ENCODE measurements at regions not wholly inside any gene's neighbourhood (a gene's known extent, or its start where the extent isn't known, plus 50 kb on each side); places are given as distances from the start of the nearest gene placed in this dataset.

DNA sequence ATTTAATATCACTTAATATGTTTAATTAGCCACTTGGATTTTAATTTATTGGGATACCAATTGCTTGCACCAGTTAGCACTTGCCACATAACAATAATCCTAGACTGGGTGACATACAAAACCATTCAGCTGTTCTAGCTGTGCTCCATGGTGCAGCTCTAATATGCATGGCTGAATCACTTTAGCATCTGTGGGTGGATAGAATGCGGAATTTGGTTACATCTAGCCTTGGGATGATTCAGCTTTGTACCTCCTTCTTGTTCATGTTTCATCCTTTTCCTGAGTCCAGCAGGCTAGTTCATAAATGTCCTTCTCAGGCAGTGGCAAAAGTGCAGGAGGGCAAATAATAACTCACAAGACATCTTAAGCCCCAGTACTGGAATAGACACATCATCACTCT, 1263.0 kb downstream of the LRFN5 start:
- DNase-seq: no peak

GRCh38 chr14:42862114-42862513, 1255.4 kb downstream of the LRFN5 start:
- DNase-seq: no peak

- no peak for DNase-seq
Measured at GRCh38 chr14:42860371-42860770, 1253.7 kb downstream of the LRFN5 start.

DNA sequence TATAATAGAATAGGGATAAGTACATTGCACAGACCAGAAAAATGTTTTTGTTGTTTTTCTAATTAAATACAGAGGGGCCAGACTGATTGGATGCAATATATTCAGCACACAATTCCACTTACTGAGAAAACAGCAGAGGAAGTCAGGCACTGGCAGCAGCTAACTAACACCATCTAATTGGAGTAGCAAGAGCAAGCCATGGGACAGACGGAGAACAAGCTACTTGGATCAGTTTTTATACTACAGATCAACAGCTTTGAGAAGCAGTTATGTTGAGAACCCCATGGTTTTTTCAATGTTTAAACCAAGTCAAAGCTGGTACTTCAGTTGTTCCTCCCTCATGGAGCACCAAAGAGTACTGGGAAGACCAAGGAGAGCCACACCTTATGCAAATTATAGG, 1249.4 kb downstream of the LRFN5 start:
- DNase-seq: no peak

GRCh38 chr14:42855085-42855484, 1248.4 kb downstream of the LRFN5 start:
- no peak for DNase-seq

DNA sequence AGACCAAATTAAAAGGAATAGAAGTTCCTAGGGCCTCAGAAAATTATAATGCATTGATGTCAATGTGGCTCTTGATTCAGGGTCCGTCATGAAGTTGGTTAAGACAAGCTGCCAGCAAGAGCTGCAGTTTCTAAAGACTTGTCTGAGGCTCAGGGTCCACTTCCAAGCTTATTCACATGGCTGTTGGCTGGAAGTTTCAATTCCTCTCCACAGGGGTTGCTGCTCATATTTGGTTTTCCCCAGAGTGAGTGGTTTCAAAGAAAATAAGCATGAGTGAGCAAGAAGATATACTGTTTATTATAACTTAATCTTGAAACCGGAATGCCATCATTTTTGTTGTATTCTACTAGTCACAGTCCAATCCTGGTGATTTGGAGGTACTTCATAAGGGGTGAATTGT, 1247.4 kb downstream of the LRFN5 start:
- DNase-seq: no peak

DNA sequence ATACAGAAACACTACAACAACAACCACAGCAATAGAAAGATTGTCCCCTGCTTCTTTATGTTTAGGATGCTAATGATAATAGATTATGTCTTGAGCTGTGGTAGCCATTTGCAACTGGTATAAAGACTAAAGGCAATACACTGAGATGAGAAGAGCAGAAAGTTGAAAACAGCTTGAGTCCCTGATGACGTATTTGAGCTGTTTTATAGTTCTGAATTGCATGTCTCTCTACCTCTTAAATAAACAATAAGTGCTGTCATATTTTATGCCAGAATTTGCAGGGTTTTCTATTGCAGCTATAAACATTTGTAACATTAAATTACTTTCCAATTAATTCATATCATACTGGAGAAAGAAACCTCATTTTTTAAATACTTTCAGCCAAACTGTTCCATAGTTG, 1242.0 kb downstream of the LRFN5 start:
- DNase-seq: no peak

GRCh38 chr14:42814817-42815216, 1208.1 kb downstream of the LRFN5 start:
- DNase-seq: no peak

GRCh38 chr14:42806909-42807315, 1200.2 kb downstream of the LRFN5 start:
- no peak for DNase-seq

- no peak for DNase-seq
Measured at GRCh38 chr14:42804141-42804540, 1197.5 kb downstream of the LRFN5 start.

- DNase-seq: no peak
Measured at GRCh38 chr14:42802346-42802745, 1195.7 kb downstream of the LRFN5 start.

DNA sequence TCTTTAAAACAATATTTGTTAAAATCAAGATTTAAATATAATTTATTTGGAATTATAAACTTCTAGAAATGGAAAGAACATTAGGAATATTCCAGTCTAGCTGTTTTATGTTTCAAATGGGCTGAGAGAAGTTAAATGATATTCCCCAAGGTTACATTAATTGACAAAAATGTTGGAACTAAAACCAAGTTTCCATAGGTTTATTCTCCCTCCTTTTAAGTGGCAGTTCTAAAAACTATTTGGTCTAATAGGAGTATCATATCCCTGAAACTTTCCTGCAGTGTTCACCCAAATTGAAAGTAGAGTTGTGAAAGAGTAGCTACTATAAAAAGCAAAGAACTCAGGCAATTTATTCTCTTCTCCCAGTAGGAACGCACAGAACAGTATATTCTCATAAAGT, 1185.5 kb downstream of the LRFN5 start:
- DNase-seq: no peak

- DNase-seq: no peak
Measured at GRCh38 chr14:42782754-42783153, 1176.1 kb downstream of the LRFN5 start.

DNA sequence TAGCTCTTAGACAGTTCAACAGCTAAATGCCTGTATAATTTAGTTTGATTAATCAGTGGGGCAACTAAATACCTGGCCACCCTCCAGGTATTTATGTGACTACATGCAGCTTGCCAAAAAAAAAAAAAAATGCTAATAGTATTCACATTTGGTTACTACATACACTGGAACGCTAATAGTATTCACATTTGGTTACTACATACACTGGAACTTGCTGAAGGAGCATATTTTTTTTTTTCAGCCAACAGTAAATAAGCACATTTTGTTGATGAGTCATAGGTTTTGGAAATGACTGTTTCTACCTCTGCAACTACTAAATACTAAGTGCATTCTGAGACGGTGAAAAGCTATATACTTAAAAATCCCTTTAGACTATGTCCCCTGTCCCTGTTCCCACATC, 1172.3 kb downstream of the LRFN5 start:
- DNase-seq: no peak

DNA sequence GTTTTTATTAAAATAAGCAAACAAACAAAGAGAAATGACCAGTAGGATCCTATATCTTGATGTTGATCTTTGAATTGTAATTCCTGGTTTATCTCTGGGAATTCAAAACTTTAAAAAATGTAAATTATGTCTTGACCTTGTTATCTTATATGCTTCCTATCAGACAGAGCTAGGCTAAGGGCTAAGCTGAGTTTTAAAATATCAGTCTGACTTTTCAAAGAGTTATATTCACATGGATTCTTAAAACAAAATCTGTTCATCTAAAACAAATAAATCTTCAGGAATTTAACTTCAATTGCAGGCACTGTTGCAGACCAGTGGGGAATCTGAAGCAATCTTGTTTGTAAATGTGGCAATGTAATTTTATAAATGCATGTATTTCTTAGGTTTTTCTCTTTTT, 1144.1 kb downstream of the LRFN5 start:
- no peak for DNase-seq

GRCh38 chr14:42742084-42742483, 1135.4 kb downstream of the LRFN5 start:
- no peak for DNase-seq

DNA sequence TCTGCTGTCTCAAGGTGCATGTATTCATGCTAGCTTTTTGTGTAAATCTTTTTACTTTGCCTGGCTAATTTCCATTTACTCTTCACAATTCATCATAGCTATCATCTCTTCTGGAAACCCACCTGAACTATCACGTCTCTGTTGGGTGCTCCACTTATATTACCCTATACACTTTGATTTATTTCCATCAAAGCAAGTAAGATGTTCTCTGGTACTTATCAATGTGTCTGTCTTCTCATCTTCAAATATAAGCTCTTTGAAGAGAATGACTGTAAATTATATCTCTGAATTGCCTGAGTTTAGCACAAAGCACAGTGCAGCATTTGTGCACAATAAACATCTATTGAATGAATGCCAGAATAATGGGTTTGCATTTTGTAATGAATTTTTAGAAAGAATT, 1129.7 kb downstream of the LRFN5 start:
- DNase-seq: no peak

GRCh38 chr14:42734041-42734440, 1127.4 kb downstream of the LRFN5 start:
- no peak for DNase-seq

GRCh38 chr14:42732005-42732404, 1125.3 kb downstream of the LRFN5 start:
- DNase-seq: no peak

GRCh38 chr14:42731480-42731879, 1124.8 kb downstream of the LRFN5 start:
- no peak for DNase-seq

GRCh38 chr14:42729681-42730080, 1123.0 kb downstream of the LRFN5 start:
- DNase-seq: no peak

- DNase-seq: no peak
Measured at GRCh38 chr14:42719391-42719790, 1112.7 kb downstream of the LRFN5 start.

DNA sequence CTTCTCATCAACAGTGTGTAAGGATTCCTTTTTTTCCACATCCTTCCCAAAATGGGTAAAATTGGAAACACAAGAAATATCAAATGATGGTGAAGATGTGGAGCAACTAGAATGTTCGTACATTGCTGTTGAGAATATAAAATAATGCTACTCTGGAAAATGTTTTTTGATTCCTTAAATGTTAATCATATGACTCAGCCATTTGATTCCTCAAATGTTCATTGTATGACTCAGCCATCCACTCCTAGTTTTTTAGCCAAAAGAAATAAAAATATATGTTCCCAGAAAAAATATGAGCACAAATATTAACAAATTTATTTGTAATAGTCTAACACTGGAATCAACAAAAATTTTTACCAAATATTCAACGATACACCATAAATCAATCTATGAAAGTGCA, 1108.6 kb downstream of the LRFN5 start:
- DNase-seq: no peak

- no peak for DNase-seq
Measured at GRCh38 chr14:42710071-42710470, 1103.4 kb downstream of the LRFN5 start.

GRCh38 chr14:42703501-42703900, 1096.8 kb downstream of the LRFN5 start:
- no peak for DNase-seq

GRCh38 chr14:42687421-42687820, 1080.7 kb downstream of the LRFN5 start:
- no peak for DNase-seq

Data from stimulated activated CD4-positive, alpha-beta T cell treated with anti-CD3 and anti-CD28 coated beads, Interleukin-2, amount 100 ng/mL, for 24 hours (primary cell).